GM03348 (cell line): ENCODE measurements at regions not wholly inside any gene's neighbourhood (a gene's known extent, or its start where the extent isn't known, plus 50 kb on each side); places are given as distances from the start of the nearest gene placed in this dataset.
"Not testable (repeated sequence)": the region's sequence is repeated elsewhere in the genome, so short reads cannot be mapped to it uniquely, and the experiment has no call there.

Experiments used
- DNase-seq: peaks from one replicate; pipeline ENCODE4 v3.0.0; 2012; ENCODE audit warnings: low spot score

GRCh38 chr6:27136978-27137814, 110.3 kb upstream of the PRSS16 start:
- DNase-seq = no peak

- no peak for DNase-seq
Measured at GRCh38 chr6:27138406-27138805, 109.1 kb upstream of the PRSS16 start.

- peak; percentile 4 for DNase-seq
Measured at GRCh38 chr6:27138837-27139755, 108.4 kb upstream of the PRSS16 start.

- DNase-seq = no peak
Measured at GRCh38 chr6:27139756-27140579, 107.5 kb upstream of the PRSS16 start.

- DNase-seq = no peak
Measured at GRCh38 chr6:27140999-27141528, 106.4 kb upstream of the PRSS16 start.

- DNase-seq = no peak
Measured at GRCh38 chr6:27141529-27142015, 105.9 kb upstream of the PRSS16 start.

GRCh38 chr6:27143020-27143388, 104.5 kb upstream of the PRSS16 start:
- not testable (repeated sequence) for DNase-seq

GRCh38 chr6:27143474-27144026, 104.0 kb upstream of the PRSS16 start:
- DNase-seq = no peak

- no peak for DNase-seq
Measured at GRCh38 chr6:27144740-27145079, 102.8 kb upstream of the PRSS16 start.

- peak; percentile 70 for DNase-seq
Measured at GRCh38 chr6:27145731-27146455, 101.6 kb upstream of the PRSS16 start.

- DNase-seq = not testable (repeated sequence)
Measured at GRCh38 chr6:27146456-27146705, 101.1 kb upstream of the PRSS16 start.

GRCh38 chr6:27146706-27147505, 100.6 kb upstream of the PRSS16 start:
- DNase-seq = peak; percentile 97

- DNase-seq = no peak
Measured at GRCh38 chr6:27148404-27148795, 99.1 kb upstream of the PRSS16 start.

- DNase-seq = no peak
Measured at GRCh38 chr6:27149150-27149549, 98.4 kb upstream of the PRSS16 start.

- DNase-seq = no peak
Measured at GRCh38 chr6:27154696-27155095, 92.8 kb upstream of the PRSS16 start.

GRCh38 chr6:27156874-27157458, 90.5 kb upstream of the PRSS16 start:
- DNase-seq = no peak

GRCh38 chr6:27157459-27158315, 89.8 kb upstream of the PRSS16 start:
- DNase-seq = peak; percentile 41

- DNase-seq = no peak
Measured at GRCh38 chr6:27158316-27158643, 89.2 kb upstream of the PRSS16 start.

- no peak for DNase-seq
Measured at GRCh38 chr6:27159725-27160124, 87.8 kb upstream of the PRSS16 start.
